SK-N-SH (cell line): ENCODE measurements at regions not wholly inside any gene's neighbourhood (a gene's known extent, or its start where the extent isn't known, plus 50 kb on each side); places are given as distances from the start of the nearest gene placed in this dataset.

Source experiments
- CTCF ChIA-PET: fragments of 300-600, 350-600 bp; formaldehyde crosslinking; extraction: SDS; loops from one replicate; lab custom pipeline; 2021; lab: Yijun Ruan, JAX
- POLR2A ChIA-PET: fragments of 350-600 bp; sonication (Branson Sonifier 250); formaldehyde crosslinking; extraction: SDS; loops from one replicate; lab custom pipeline; 2020; ENCODE audit warnings: antibody characterized with exemption, inconsistent platforms; lab: Yijun Ruan, JAX
- DNase-seq: peaks from one replicate; pipeline ENCODE4 v3.0.0; 2012
- H2AFZ ChIP-seq: fragments of 200-600 bp; sonication (generic); 2 replicates; pipeline ENCODE4 v1.8.1; 2016; ENCODE audit warnings: antibody characterized with exemption, mild to moderate bottlenecking, low read depth
- H3F3A ChIP-seq: fragments of 200-600 bp; sonication (generic); replicated peaks from 2 replicates; pipeline ENCODE3; 2016; ENCODE audit warnings: antibody characterized with exemption, mild to moderate bottlenecking; ENCODE audit not compliant: insufficient read depth
- H3K27ac ChIP-seq, 2 experiments: fragments of 200-500 bp in 1 of 2; fragments of 200-600 bp in 1 of 2; sonication (Bioruptor generic) in 1 of 2; sonication (generic), shearing (Covaris generic) in 1 of 2; 2 replicates each; pipeline versions ENCODE4 v1.5.1 to v1.6.1; 2014 to 2016; ENCODE audit warnings: low read depth in 2 of 2, inconsistent platforms in 1 of 2, low read length in 1 of 2, mild to moderate bottlenecking in 1 of 2, mixed read lengths in 1 of 2
- H3K27me3 ChIP-seq: fragments of 200-600 bp; sonication (generic), shearing (Covaris generic); 2 replicates; pipeline ENCODE4 v1.6.1; 2016; ENCODE audit warnings: mixed run types; ENCODE audit not compliant: insufficient read depth
- H3K36me3 ChIP-seq, 2 experiments: fragments of 200-500 bp in 1 of 2; fragments of 200-600 bp in 1 of 2; sonication (Bioruptor generic) in 1 of 2; sonication (generic) in 1 of 2; replicated peaks in 1 of 2; 2 replicates each; pipeline versions ENCODE3 to v1.5.1; 2014 to 2016; ENCODE audit warnings: low read length in 1 of 2, mild to moderate bottlenecking in 1 of 2; ENCODE audit not compliant: insufficient read depth in 2 of 2, control insufficient read depth in 1 of 2
- H3K4me1 ChIP-seq, 2 experiments: fragments of 200-500 bp in 1 of 2; fragments of 200-600 bp in 1 of 2; sonication (Bioruptor generic) in 1 of 2; sonication (generic), shearing (Covaris generic) in 1 of 2; 2 replicates each; pipeline versions ENCODE4 v1.5.1 to v1.6.1; 2014 to 2016; ENCODE audit warnings: low read depth in 1 of 2, low read length in 1 of 2, mixed run types in 1 of 2; ENCODE audit not compliant: insufficient read depth in 2 of 2, control insufficient read depth in 1 of 2
- H3K4me2 ChIP-seq: fragments of 200-600 bp; sonication (generic), shearing (Covaris generic); 2 replicates; pipeline ENCODE4 v1.6.1; 2017; ENCODE audit warnings: mixed run types
- H3K4me3 ChIP-seq, 2 experiments: fragments of 200-500 bp in 1 of 2; fragments of 200-600 bp in 1 of 2; sonication (Bioruptor generic) in 1 of 2; sonication (generic), shearing (Covaris generic) in 1 of 2; 2 replicates each; pipeline versions ENCODE4 v1.5.1 to v1.8.1; 2014 to 2016; ENCODE audit warnings: low read depth in 2 of 2, inconsistent platforms in 1 of 2, low read length in 1 of 2, mild to moderate bottlenecking in 1 of 2, mixed read lengths in 1 of 2, moderate library complexity in 1 of 2
- H3K79me2 ChIP-seq: fragments of 200-600 bp; sonication (generic); 2 replicates; pipeline ENCODE4 v1.8.1; 2017; ENCODE audit warnings: mild to moderate bottlenecking; ENCODE audit not compliant: insufficient read depth
- H3K9ac ChIP-seq: fragments of 200-600 bp; sonication (generic); 2 replicates; pipeline ENCODE4 v1.6.1; 2017; ENCODE audit warnings: mixed run types
- H3K9me2 ChIP-seq: fragments of 200-600 bp; sonication (generic); 2 replicates; pipeline ENCODE4 v1.6.1; 2017; ENCODE audit warnings: mixed run types
- H3K9me3 ChIP-seq: fragments of 200-600 bp; sonication (generic); 2 replicates; pipeline ENCODE4 v1.6.1; 2017; ENCODE audit warnings: mixed run types, mild to moderate bottlenecking, moderate library complexity
- H4K20me1 ChIP-seq: fragments of 200-600 bp; sonication (generic); 2 replicates; pipeline ENCODE4 v1.6.1; 2017; ENCODE audit warnings: mild to moderate bottlenecking, mixed run types; ENCODE audit not compliant: insufficient read depth
- CHD2 ChIP-seq: fragments of 150-350 bp; IDR thresholded peaks from 2 replicates; pipeline ENCODE4 v1.6.1; 2018; ENCODE audit warnings: low read length; ENCODE audit not compliant: partially characterized antibody
- CTCF ChIP-seq: fragments of 200-600 bp; sonication (generic); IDR thresholded peaks from 2 replicates; pipeline ENCODE4 v1.6.1; 2017; ENCODE audit warnings: antibody characterized with exemption, mild to moderate bottlenecking, moderate library complexity
- EZH2phosphoT487 ChIP-seq: fragments of 200-600 bp; sonication (generic); IDR thresholded peaks from 2 replicates; pipeline ENCODE4 v1.6.1; 2017; ENCODE audit warnings: low read depth, mixed run types, mild to moderate bottlenecking, antibody characterized with exemption, moderate library complexity, borderline replicate concordance
- FOSL2 ChIP-seq: IDR thresholded peaks from 2 replicates; pipeline ENCODE4 v1.4.0; 2012; ENCODE audit warnings: low read depth, mild to moderate bottlenecking, moderate library complexity, borderline replicate concordance
- FOXJ3 ChIP-seq: sonication (generic); formaldehyde crosslinking; IDR thresholded peaks from 2 replicates; pipeline ENCODE4 v1.5.1; 2020; ENCODE audit warnings: mild to moderate bottlenecking, missing genetic modification reagents
- FOXM1 ChIP-seq: IDR thresholded peaks from 2 replicates; pipeline ENCODE4 v1.4.0; 2012; ENCODE audit warnings: low read depth, mild to moderate bottlenecking
- GATA2 ChIP-seq: sonication (generic); formaldehyde crosslinking; IDR thresholded peaks from 2 replicates; pipeline ENCODE4 v1.5.0; 2020; ENCODE audit warnings: mild to moderate bottlenecking, missing genetic modification reagents
- MXI1 ChIP-seq: IDR thresholded peaks from 2 replicates; pipeline ENCODE4 v1.6.1; 2012; ENCODE audit warnings: mild to moderate bottlenecking, low read depth, low read length, improper control_type of control experiment
- REST ChIP-seq: IDR thresholded peaks from 2 replicates; pipeline ENCODE4 v1.6.1; 2012; ENCODE audit warnings: mild to moderate bottlenecking, low read depth, low read length, moderate library complexity
- RFX5 ChIP-seq: IDR thresholded peaks from 2 replicates; pipeline ENCODE4 v1.6.1; 2012; ENCODE audit warnings: mild to moderate bottlenecking, improper control_type of control experiment, low read length
- SMC3 ChIP-seq: IDR thresholded peaks from 2 replicates; pipeline ENCODE4 v1.6.1; 2012; ENCODE audit warnings: low read depth, low read length, improper control_type of control experiment
- TCF12 ChIP-seq: IDR thresholded peaks from 2 replicates; pipeline ENCODE4 v1.4.0; 2012
- TEAD4 ChIP-seq: IDR thresholded peaks from 2 replicates; pipeline ENCODE4 v1.4.0; 2012; ENCODE audit warnings: mild to moderate bottlenecking, borderline replicate concordance; ENCODE audit not compliant: insufficient read depth
- USF1 ChIP-seq: IDR thresholded peaks from 2 replicates; pipeline ENCODE4 v1.4.0; 2012; ENCODE audit warnings: low read depth, borderline replicate concordance
- USF2 ChIP-seq: fragments of 150-350 bp; IDR thresholded peaks from 2 replicates; pipeline ENCODE4 v1.6.1; 2017; ENCODE audit warnings: antibody characterized with exemption, low read length, low read depth, borderline replicate concordance
- ZBTB33 ChIP-seq: IDR thresholded peaks from 2 replicates; pipeline ENCODE4 v1.4.0; 2012; ENCODE audit warnings: low read depth, borderline replicate concordance
- WGBS: methylation state at CpG from one replicate; pipeline ENCODE4 v1.1.6; 2017; ENCODE audit warnings: low lambda C conversion rate; 5-methylcytosine and 5-hydroxymethylcytosine counted together

- no peak for DNase-seq
- H2AFZ ChIP-seq: no peak overlapping the region
- H3K9me3 ChIP-seq: no peaks in the 10 kb centered on the region
- H3K4me1 ChIP-seq: no peaks in the 10 kb centered on the region
- H3K79me2 ChIP-seq: no peaks in the 10 kb centered on the region
- H3K9me2 ChIP-seq: no peaks in the 10 kb centered on the region
- H3K4me2 ChIP-seq: no peak overlapping the region
- TF ChIP-seq TCF12: no peak
- TF ChIP-seq FOXM1: no peak
- TF ChIP-seq RFX5: no peak
- no peak for TF ChIP-seq FOXJ3 (CRISPR knock-in tag)
- 54% methylated on average over 3 of the region's 3 CpGs for WGBS
- H4K20me1 ChIP-seq: no peaks in the 10 kb centered on the region
- no peaks in the 10 kb centered on the region for H3K27me3 ChIP-seq
- ChIA-PET CTCF (no interaction called here), POLR2A (no interaction called here)
- H3K4me3 ChIP-seq: no peak overlapping the region
- no peak overlapping the region for H3K9ac ChIP-seq
- no peaks in the 10 kb centered on the region for H3K36me3 ChIP-seq
- no peak overlapping the region for H3K27ac ChIP-seq
- no peaks in the 10 kb centered on the region for H3F3A ChIP-seq
Observed at GRCh38 chr2:7835151-7835550, 846.7 kb upstream of the ID2 start.

- H3K27me3 ChIP-seq: no peaks in the 10 kb centered on the region
- no peak overlapping the region for H3K4me3 ChIP-seq
- H3K36me3 ChIP-seq: no peaks in the 10 kb centered on the region
- no peak overlapping the region for H3K9ac ChIP-seq
- 77% methylated on average over 12 of the region's 12 CpGs for WGBS
- ChIA-PET POLR2A (no interaction called here), CTCF (interaction anchor here (1.0 to 1.1 kb wide), 2 partner anchors 83 to 408 kb away, joined by 3 read pairs; no protein-coding TSS in a partner anchor)
- no peaks in the 10 kb centered on the region for H3K9me3 ChIP-seq
- H3F3A ChIP-seq: no peaks in the 10 kb centered on the region
- H3K4me1 ChIP-seq: no peaks in the 10 kb centered on the region
- H3K9me2 ChIP-seq: no peaks in the 10 kb centered on the region
- no peak overlapping the region for H3K4me2 ChIP-seq
- H3K79me2 ChIP-seq: no peaks in the 10 kb centered on the region
- DNase-seq: no peak
- no peaks in the 10 kb centered on the region for H4K20me1 ChIP-seq
- no peak overlapping the region for H3K27ac ChIP-seq
- no peak overlapping the region for H2AFZ ChIP-seq
- TF ChIP-seq REST (no peak), TEAD4 (no peak), EZH2phosphoT487 (no peak), FOSL2 (no peak), CTCF (no peak), MXI1 (no peak), SMC3 (no peak), GATA2 (CRISPR knock-in tag) (no peak), USF1 (no peak), FOXJ3 (CRISPR knock-in tag) (no peak), ZBTB33 (no peak), USF2 (no peak), CHD2 (no peak)
Observed at GRCh38 chr2:7835693-7836680, 845.9 kb upstream of the ID2 start.
